ENCODE measurements at regions not wholly inside any gene's neighbourhood (a gene's known extent, or its start where the extent isn't known, plus 50 kb on each side); places are given as distances from the start of the nearest gene placed in this dataset.
A peak's percentile ranks its signal among the peaks of the same experiment; 100 is the strongest.
"Not testable (repeated sequence)": the region's sequence is repeated elsewhere in the genome, so short reads cannot be mapped to it uniquely, and the experiment has no call there.

DNA sequence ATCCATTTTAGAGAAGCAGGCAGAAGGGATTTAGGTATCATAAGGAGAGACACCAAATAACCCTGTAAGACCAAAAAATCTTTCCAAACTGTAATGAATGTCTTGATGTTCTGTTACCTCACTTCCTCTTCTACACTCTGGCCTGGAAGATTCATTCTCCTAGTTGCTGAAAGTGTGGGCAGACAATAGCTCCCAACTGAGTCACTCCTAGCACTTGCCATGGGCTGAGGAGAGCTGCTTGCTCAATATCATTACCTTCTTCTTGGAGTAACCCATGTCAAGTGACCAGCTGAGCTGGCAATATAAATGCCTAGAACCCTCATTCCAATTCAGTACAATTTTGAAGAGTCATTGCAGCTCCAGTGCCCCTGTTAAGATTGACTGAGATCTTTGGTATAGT, 1985.5 kb upstream of the CDH6 start:
- no peak for DNase-seq

- DNase-seq: no peak
Observed at GRCh38 chr5:29203049-29203448, 1990.4 kb upstream of the CDH6 start.

DNA sequence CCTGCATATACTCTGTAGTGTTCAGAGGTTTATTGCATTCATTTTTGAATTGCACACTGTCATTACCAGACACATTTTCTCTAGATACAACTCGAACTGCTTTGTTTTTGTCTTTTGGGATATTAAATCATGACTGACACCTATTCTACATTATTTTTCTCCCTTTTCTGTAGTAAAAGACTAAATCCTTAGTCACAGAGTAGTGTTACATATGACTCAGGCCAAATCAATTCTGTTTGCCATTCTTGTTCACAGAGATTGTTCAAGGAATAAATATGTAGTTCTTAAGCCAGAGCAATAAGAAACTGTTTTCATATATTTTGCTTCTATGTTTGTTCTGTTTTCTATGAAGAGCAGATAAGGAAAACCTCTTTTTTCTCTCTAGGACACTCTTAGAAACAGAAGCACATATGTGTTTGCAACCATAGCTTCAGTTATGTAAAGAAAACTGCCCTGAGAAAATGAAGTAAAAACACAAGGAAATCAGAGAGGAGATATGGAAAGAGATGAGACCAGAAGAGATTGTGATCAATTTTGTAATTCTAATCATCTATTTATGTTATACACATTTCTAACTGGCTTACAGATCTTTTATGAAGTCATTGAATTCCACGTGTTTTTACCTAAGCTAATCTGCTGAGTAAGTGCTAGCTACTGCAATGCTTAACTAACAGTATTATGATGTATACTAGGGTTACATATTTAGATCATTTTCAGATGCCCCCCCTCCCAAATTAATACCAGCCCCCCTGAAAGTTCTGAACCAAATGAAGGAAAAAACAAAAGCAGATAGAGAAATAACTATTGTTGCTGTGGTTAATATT, 1995.6 kb upstream of the CDH6 start:
- peak; percentile 1 for DNase-seq

DNA sequence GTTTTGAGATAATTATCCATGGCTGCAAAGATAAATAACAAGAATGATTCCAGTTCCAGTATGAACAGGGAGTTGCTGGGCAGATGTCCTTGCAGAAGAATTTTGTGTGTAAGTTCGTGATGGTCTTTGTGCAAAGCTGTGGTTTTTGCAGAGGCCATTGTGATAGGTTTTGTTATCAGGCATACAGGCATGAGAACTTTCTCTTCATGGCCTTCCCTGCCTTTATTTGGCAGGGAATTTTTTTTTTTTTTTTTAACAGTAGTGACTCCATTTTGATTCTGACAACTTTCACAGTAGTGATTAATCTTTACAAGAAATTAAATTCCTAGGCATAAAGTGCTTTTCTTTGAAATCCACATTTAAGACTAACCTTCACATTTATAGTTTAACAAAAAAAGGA, 1999.5 kb upstream of the CDH6 start:
- DNase-seq: no peak

- DNase-seq: not testable (repeated sequence)
Observed at GRCh38 chr5:29191269-29192048, 2002.0 kb upstream of the CDH6 start.

DNA sequence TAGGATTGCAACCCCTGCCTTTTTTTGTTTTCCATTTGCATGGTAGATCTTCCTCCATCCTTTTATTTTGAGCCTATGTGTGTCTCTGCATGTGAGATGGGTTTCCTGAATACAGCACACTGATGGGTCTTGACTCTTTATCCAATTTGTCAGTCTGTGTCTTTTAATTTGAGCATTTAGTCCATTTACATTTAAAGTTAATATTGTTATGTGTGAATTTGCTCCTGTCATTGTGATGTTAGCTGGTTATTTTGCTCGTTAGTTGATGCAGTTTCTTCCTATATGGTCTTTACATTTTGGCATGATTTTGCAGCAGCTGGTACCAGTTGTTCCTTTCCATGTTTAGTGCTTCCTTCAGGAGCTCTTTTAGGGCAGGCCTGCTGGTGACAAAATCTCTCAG, 2003.1 kb upstream of the CDH6 start:
- not testable (repeated sequence) for DNase-seq

DNA sequence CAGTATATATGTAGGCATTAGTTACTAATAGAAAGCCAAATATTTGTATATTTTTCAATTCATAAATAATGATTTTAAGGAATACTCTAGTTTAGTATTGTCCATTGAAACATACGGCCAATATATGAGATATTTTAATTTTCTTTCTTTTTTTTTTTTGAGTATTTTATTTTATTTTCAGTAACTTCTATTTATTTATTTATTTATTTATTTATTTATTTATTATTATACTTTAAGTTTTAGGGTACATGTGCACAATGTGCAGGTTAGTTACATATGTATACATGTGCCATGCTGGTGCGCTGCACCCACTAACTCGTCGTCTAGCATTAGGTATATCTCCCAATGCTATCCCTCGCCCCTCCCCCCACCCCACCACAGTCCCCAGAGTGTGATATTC, 2007.1 kb upstream of the CDH6 start:
- not testable (repeated sequence) for DNase-seq

DNA sequence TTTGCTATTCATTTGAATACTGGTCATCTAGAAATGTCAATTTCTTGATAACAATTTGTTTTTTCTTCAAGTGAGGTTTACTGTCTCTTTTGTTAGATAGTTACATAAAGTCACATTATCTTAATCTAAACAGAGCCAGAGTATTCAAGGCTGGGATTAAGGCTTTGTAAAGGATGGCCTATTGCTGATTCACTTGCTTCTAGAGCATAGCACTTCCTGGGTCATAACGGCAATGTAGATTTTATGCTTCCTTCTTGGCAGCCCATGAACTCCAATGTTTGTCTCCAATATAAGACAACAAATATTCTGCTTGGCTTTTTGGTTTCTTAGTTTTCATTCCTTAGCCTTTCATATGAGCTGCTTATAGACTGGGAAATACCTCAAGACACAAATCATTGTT, 2007.9 kb upstream of the CDH6 start:
- DNase-seq: no peak

GRCh38 chr5:29175774-29176173, 2017.7 kb upstream of the CDH6 start:
- DNase-seq: no peak

GRCh38 chr5:29170599-29170998, 2022.9 kb upstream of the CDH6 start:
- no peak for DNase-seq

- DNase-seq: no peak
Observed at GRCh38 chr5:29169886-29170285, 2023.6 kb upstream of the CDH6 start.

DNA sequence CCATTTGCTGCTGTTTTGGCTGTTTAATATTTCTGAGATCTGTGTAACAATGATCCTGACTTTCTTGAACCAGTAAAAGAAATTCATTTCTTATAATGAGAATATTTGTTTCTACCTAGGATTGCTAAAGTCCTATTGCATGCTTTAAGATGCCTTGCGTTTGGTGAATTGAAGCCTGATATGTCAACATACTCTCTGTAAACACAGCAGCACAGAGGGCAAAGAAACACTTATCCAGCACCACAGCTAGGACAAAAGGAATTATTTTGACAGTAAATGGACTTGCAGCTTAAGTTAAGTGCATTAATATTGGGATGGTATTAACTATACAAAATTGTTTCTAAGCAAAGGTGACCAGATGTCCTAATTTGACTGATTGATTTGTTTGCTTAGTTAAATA, 2031.2 kb upstream of the CDH6 start:
- DNase-seq: no peak

DNA sequence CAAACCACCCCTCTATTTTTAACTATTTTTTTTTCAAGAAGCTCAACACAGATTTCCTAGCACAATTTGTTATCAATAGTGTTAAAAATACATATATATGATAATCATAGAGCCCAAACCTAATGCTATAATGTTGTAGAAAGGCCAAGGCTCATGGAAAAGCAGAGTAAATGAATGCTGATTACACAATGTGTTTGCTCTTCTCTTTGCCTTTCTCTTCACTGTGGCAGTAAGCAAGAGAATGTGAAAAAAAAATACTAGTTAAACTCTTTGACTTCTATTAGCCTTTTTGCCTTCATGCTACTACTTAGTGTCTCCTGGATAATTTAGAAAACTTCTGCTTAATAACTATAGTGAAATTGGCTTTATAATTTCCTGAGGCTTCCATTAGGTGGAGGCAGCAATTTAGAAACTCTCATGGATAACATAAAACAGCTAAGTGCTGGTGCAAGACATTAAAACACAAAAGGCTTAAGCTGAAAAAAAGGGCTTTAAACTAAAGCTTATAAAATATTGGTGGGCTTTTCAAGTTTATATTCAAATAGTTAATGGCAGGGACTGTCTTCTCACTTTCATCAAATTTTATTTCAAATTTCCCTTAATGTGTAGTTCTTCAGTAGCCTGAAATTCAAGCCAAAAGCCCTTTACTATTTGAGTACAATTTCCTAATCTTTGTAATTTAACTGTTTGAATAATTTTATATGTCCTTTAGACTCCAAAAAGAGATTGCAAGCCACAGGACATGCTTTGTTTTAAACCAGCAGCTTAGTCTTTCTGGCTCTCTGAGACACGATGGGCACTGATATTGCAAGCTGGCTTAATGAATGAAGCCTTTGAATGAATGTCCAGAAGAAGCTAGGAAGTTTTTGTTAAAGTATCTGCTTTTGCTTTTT, 2031.8 kb upstream of the CDH6 start:
- no peak for DNase-seq

DNA sequence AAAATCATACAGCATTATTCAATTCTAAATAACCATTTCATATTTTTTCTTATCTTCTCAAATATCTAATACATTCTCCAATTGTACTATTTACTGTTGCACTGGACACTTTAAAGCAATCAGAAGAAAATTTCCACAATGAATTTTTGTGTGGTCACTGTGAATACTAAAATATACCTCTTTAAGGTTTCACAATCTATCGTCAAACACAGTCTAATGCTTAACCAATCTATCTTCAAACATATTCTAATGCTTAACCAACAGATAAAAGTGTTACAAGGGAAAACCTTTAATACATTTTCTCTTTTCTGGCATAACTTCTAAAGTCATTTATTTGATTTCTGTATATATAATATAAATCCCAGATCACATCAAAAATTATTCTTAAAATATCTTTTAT, 2035.5 kb upstream of the CDH6 start:
- no peak for DNase-seq

- DNase-seq: no peak
Observed at GRCh38 chr5:29150840-29151239, 2042.6 kb upstream of the CDH6 start.

DNA sequence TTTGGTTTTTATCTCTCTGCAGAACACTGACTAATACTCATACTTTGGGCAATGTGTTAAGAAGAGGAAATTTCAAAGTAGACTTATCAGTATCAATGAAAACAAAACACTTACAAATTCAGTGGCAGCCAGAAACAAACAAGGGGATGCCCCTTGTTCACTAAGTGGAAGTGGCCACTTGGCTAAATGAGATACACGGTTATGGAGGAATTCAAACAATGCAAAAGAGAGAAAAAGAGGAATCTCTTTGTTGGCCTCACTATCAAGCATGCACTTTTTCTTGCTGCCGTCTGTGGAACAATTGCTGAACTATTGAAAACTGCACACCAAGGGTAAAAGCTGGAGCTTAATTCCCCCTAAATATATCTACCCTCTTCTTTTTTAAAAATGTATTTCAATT, 2044.9 kb upstream of the CDH6 start:
- DNase-seq: no peak

DNA sequence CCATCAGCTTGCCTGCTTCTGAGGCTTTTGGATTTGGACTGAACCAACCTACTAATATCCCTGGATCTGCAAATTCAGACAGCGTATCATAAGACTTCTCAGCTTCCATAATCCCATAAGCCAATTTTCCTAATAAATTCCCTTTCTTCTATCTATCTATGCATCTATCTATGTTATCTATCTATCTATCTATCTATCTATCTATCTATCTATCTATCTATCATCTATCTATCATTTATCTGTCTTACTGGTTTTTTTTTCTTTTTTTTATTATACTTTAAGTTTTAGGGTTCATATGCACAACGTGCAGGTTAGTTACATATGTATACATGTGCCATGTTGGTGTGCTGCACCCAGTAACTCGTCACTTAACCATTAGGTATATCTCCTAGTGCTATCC, 2045.4 kb upstream of the CDH6 start:
- DNase-seq: no peak

DNA sequence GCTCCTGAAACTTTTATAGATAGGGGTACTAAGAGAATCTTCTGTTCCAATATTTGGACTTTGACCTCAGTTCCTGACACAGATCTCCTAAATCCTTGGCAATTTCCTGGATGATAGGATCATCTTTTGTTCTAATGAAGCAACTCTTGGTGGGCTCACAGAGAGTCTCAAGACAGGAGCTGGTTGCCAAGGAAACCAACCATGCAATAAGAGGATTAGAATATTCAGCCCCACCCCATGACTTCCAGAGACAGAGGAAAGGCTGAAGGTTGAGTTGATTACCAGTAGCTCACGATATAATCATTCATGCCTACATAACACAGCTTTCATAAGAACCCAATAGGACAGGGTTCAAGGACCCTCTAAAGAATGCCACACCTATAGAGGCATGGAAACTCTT, 2050.2 kb upstream of the CDH6 start:
- DNase-seq: no peak

GRCh38 chr5:29134418-29134817, 2059.1 kb upstream of the CDH6 start:
- no peak for DNase-seq

DNA sequence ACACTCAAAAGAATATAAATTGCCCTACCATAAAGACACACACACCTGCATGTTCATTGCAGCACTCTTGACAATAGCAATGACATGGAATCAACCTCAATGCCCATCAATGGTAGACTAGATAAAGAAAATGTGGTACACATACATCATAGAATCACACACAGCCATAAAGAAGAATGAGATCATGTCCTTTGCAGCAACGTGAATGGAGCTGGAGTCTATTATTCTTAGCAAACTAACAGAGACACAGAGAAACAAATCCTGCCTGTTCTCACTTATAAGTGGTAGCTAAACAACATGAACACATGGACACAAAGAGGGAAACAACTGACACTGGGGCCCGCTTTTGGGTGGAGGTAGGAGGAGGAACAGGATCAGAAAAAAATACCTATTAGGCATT, 2062.2 kb upstream of the CDH6 start:
- DNase-seq: no peak

GRCh38 chr5:29130786-29131185, 2062.7 kb upstream of the CDH6 start:
- no peak for DNase-seq

DNA sequence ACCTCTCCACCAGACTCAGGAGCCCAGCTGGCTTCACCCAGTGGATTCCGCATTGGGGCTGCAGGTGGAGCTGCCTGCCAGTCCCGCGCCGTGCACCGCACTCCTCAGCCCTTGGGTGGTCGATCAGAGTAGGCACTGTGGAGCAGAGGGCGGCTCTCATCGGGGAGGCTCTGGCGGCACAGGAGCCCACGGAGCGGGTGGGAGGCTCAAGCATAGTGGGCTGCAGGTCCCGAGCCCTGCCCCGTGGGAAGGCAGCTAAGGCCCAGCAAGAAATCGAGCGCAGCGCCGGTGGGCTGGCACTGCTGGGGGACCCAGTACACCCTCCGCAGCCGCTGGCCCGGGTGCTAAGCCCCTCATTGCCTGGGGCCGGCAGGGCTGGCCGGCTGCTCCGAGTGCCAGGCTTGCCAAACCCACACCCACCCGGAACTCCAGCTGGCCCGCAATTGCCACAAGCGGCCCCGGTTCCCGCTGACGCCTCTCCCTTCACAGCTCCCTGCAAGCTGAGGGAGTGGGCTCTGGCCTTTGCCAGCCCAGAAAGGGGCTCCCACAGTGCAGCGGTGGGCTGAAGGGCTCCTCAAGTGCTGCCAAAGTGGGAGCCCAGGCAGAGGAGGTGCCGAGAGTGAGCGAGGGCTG, 2065.8 kb upstream of the CDH6 start:
- DNase-seq: not testable (repeated sequence)

DNA sequence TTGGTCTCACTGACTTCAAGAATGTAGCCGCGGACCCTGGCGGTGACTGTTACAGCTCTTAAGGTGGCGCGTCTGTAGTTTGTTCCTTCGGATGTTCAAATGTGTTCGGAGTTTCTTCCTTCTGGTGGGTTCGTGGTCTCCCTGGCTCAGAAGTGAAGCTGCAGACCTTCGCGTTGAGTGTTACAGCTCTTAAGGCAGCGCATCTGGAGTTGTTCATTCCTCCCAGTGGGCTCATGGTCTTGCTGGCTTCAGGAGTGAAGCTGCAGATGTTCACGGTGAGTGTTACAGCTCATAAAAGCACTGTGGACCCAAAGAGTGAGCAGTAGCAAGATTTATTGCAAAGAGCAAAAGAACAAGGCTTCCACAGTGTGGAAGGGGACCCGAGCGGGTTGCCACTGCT, 2067.0 kb upstream of the CDH6 start:
- not testable (repeated sequence) for DNase-seq
